ENCODE measurements at regions not wholly inside any gene's neighbourhood (a gene's known extent, or its start where the extent isn't known, plus 50 kb on each side); places are given as distances from the start of the nearest gene placed in this dataset.

GRCh38 chr1:115217150-115218033, 120.7 kb downstream of the NGF start:
- Mint-ChIP-seq H3K9me3 (no peaks in the 10 kb centered on the region), H3K4me1 (ENCODE audit: low read depth) (no peaks in the 10 kb centered on the region), H3K27ac (no peak overlapping the region), H3K27me3 (peaks cover 21% of the 10 kb centered on the region), H3K36me3 (no peaks in the 10 kb centered on the region), H3K4me3 (no peak overlapping the region)
- ChIA-PET POLR2A (no interaction called here), CTCF (no interaction called here)
- no peak for DNase-seq
- intact Hi-C loops (cut with micrococcal nuclease) = no loop called here

GRCh38 chr1:115215703-115216521, 122.1 kb downstream of the NGF start:
- intact Hi-C loops (cut with micrococcal nuclease) = no loop called here
- peaks cover 20% of the 10 kb centered on the region for H3K27me3 Mint-ChIP-seq
- DNase-seq = no peak
- no peak overlapping the region for H3K4me3 Mint-ChIP-seq
- ChIA-PET CTCF (no interaction called here), POLR2A (no interaction called here)
- no peaks in the 10 kb centered on the region for H3K4me1 Mint-ChIP-seq (ENCODE audit: low read depth)
- H3K36me3 Mint-ChIP-seq = no peaks in the 10 kb centered on the region
- H3K27ac Mint-ChIP-seq = no peak overlapping the region
- H3K9me3 Mint-ChIP-seq = no peaks in the 10 kb centered on the region

GRCh38 chr1:115215110-115215509, 122.9 kb downstream of the NGF start:
- DNase-seq = no peak
- Mint-ChIP-seq H3K9me3 (no peaks in the 10 kb centered on the region), H3K27me3 (peaks cover 15% of the 10 kb centered on the region), H3K4me3 (no peak overlapping the region), H3K27ac (no peak overlapping the region), H3K4me1 (ENCODE audit: low read depth) (no peaks in the 10 kb centered on the region), H3K36me3 (no peaks in the 10 kb centered on the region)
- CTCF ChIA-PET = no interaction called here
- intact Hi-C loops (cut with micrococcal nuclease) = no loop called here
- POLR2A ChIA-PET = no interaction called here

- Mint-ChIP-seq H3K27ac (no peak overlapping the region), H3K4me3 (no peak overlapping the region), H3K9me3 (no peaks in the 10 kb centered on the region), H3K27me3 (peaks cover 11% of the 10 kb centered on the region), H3K36me3 (no peaks in the 10 kb centered on the region), H3K4me1 (ENCODE audit: low read depth) (no peaks in the 10 kb centered on the region)
- ChIA-PET CTCF (no interaction called here), POLR2A (no interaction called here)
- no peak for DNase-seq
- intact Hi-C loops (cut with micrococcal nuclease) = no loop called here
Measured at GRCh38 chr1:115214098-115214497, 124.0 kb downstream of the NGF start.

GRCh38 chr1:115213130-115213529, 123.8 kb upstream of the TSPAN2 start:
- no peaks in the 10 kb centered on the region for H3K4me1 Mint-ChIP-seq (ENCODE audit: low read depth)
- H3K36me3 Mint-ChIP-seq = no peaks in the 10 kb centered on the region
- intact Hi-C loops (cut with micrococcal nuclease) = no loop called here
- DNase-seq = no peak
- H3K27me3 Mint-ChIP-seq = peaks cover 11% of the 10 kb centered on the region
- H3K9me3 Mint-ChIP-seq = no peaks in the 10 kb centered on the region
- H3K27ac Mint-ChIP-seq = no peak overlapping the region
- no peak overlapping the region for H3K4me3 Mint-ChIP-seq
- POLR2A ChIA-PET = no interaction called here
- CTCF ChIA-PET = no interaction called here

GRCh38 chr1:115211071-115211745, 121.9 kb upstream of the TSPAN2 start:
- Mint-ChIP-seq H3K27ac (no peak overlapping the region), H3K4me1 (ENCODE audit: low read depth) (no peaks in the 10 kb centered on the region), H3K4me3 (no peak overlapping the region), H3K36me3 (no peaks in the 10 kb centered on the region), H3K27me3 (peaks cover 6% of the 10 kb centered on the region), H3K9me3 (no peaks in the 10 kb centered on the region)
- ChIA-PET POLR2A (no interaction called here), CTCF (no interaction called here)
- intact Hi-C loops (cut with micrococcal nuclease) = no loop called here
- DNase-seq = no peak

GRCh38 chr1:115210302-115210711, 121.0 kb upstream of the TSPAN2 start:
- CTCF ChIA-PET = interaction anchor here (0.6 to 0.7 kb wide), 2 partner anchors 157 to 230 kb away, joined by 3 to 7 read pairs; no protein-coding TSS in a partner anchor
- H3K36me3 Mint-ChIP-seq = no peaks in the 10 kb centered on the region
- H3K27me3 Mint-ChIP-seq = peaks cover 4% of the 10 kb centered on the region
- intact Hi-C loops (cut with micrococcal nuclease) = no loop called here
- POLR2A ChIA-PET = no interaction called here
- no peak overlapping the region for H3K27ac Mint-ChIP-seq
- H3K4me1 Mint-ChIP-seq (ENCODE audit: low read depth) = no peaks in the 10 kb centered on the region
- no peak for DNase-seq
- no peak overlapping the region for H3K4me3 Mint-ChIP-seq
- H3K9me3 Mint-ChIP-seq = no peaks in the 10 kb centered on the region

GRCh38 chr1:115204513-115204912, 115.2 kb upstream of the TSPAN2 start:
- Mint-ChIP-seq H3K27ac (no peak overlapping the region), H3K9me3 (peaks cover 5% of the 10 kb centered on the region), H3K36me3 (peaks cover 2% of the 10 kb centered on the region), H3K27me3 (peaks cover 8% of the 10 kb centered on the region), H3K4me1 (ENCODE audit: low read depth) (no peaks in the 10 kb centered on the region), H3K4me3 (no peak overlapping the region)
- ChIA-PET CTCF (no interaction called here), POLR2A (no interaction called here)
- intact Hi-C loops (cut with micrococcal nuclease) = no loop called here
- no peak for DNase-seq

GRCh38 chr1:115203287-115203686, 114.0 kb upstream of the TSPAN2 start:
- POLR2A ChIA-PET = no interaction called here
- peaks cover 13% of the 10 kb centered on the region for H3K27me3 Mint-ChIP-seq
- H3K9me3 Mint-ChIP-seq = peaks cover 5% of the 10 kb centered on the region
- H3K36me3 Mint-ChIP-seq = peaks cover 2% of the 10 kb centered on the region
- no peak overlapping the region for H3K27ac Mint-ChIP-seq
- intact Hi-C loops (cut with micrococcal nuclease) = no loop called here
- H3K4me3 Mint-ChIP-seq = no peak overlapping the region
- H3K4me1 Mint-ChIP-seq (ENCODE audit: low read depth) = no peaks in the 10 kb centered on the region
- DNase-seq = no peak
- CTCF ChIA-PET = no interaction called here

GRCh38 chr1:115201598-115201997, 112.3 kb upstream of the TSPAN2 start:
- ChIA-PET CTCF (no interaction called here), POLR2A (no interaction called here)
- no peaks in the 10 kb centered on the region for H3K4me1 Mint-ChIP-seq (ENCODE audit: low read depth)
- H3K9me3 Mint-ChIP-seq = peaks cover 5% of the 10 kb centered on the region
- H3K27me3 Mint-ChIP-seq = peaks cover 23% of the 10 kb centered on the region
- DNase-seq = no peak
- H3K36me3 Mint-ChIP-seq = peaks cover 2% of the 10 kb centered on the region
- no peak overlapping the region for H3K27ac Mint-ChIP-seq
- intact Hi-C loops (cut with micrococcal nuclease) = no loop called here
- H3K4me3 Mint-ChIP-seq = no peak overlapping the region

GRCh38 chr1:115199416-115200132, 110.3 kb upstream of the TSPAN2 start:
- no peak overlapping the region for H3K27ac Mint-ChIP-seq
- intact Hi-C loops (cut with micrococcal nuclease) = no loop called here

GRCh38 chr1:115198938-115199337, 109.6 kb upstream of the TSPAN2 start:
- H3K4me1 Mint-ChIP-seq (ENCODE audit: low read depth) = no peaks in the 10 kb centered on the region
- ChIA-PET CTCF (no interaction called here), POLR2A (no interaction called here)
- H3K27me3 Mint-ChIP-seq = peaks cover 29% of the 10 kb centered on the region
- DNase-seq = no peak
- H3K9me3 Mint-ChIP-seq = peaks cover 5% of the 10 kb centered on the region
- intact Hi-C loops (cut with micrococcal nuclease) = no loop called here
- no peak overlapping the region for H3K27ac Mint-ChIP-seq
- peaks cover 2% of the 10 kb centered on the region for H3K36me3 Mint-ChIP-seq
- no peak overlapping the region for H3K4me3 Mint-ChIP-seq

More at GRCh38 chr1:115199416-115200132, 110.3 kb upstream of the TSPAN2 start:
- no peak for DNase-seq
- Mint-ChIP-seq H3K4me1 (ENCODE audit: low read depth) (no peaks in the 10 kb centered on the region), H3K27me3 (peaks cover 24% of the 10 kb centered on the region), H3K36me3 (peaks cover 2% of the 10 kb centered on the region), H3K4me3 (no peak overlapping the region), H3K9me3 (peaks cover 5% of the 10 kb centered on the region)
- ChIA-PET POLR2A (no interaction called here), CTCF (no interaction called here)

Measured in activated CD4-positive, alpha-beta memory T cell treated with anti-CD3 and anti-CD28 coated beads for 36 hours (primary cell).